K562 (cell line): ENCODE measurements at regions not wholly inside any gene's neighbourhood (a gene's known extent, or its start where the extent isn't known, plus 50 kb on each side); places are given as distances from the start of the nearest gene placed in this dataset.

Source experiments
- ATF1 ChIP-seq, 2 experiments: fragments of 450-650 bp in 1 of 2; IDR thresholded peaks; 2 replicates each; pipeline ENCODE4 v1.6.1; 2016; ENCODE audit warnings: missing compliant biosample characterization in 1 of 2, missing genetic modification characterization in 1 of 2
- CBX1 ChIP-seq: sonication (generic); IDR thresholded peaks from 2 replicates; pipeline ENCODE4 v1.6.1; 2016; ENCODE audit warnings: antibody characterized with exemption, low read depth, mild to moderate bottlenecking
- CBX5 ChIP-seq: IDR thresholded peaks from 2 replicates; pipeline ENCODE4 v1.6.1; 2014; ENCODE audit warnings: low read depth, borderline replicate concordance
- HDGF ChIP-seq: fragments of 450-650 bp; IDR thresholded peaks from 2 replicates; pipeline ENCODE4 v1.6.1; 2016
- HLTF ChIP-seq: fragments of 450-650 bp; IDR thresholded peaks from 2 replicates; pipeline ENCODE4 v1.6.1; 2016
- HOXB6 ChIP-seq: fragments of 250-450 bp; sonication (Bioruptor Pico); IDR thresholded peaks from 2 replicates; pipeline ENCODE4 v1.5.1; 2022; ENCODE audit warnings: mild to moderate bottlenecking, borderline replicate concordance
- NR4A1 ChIP-seq, 2 experiments: fragments of 250-450 bp in 1 of 2; fragments of 450-650 bp in 1 of 2; sonication (Bioruptor Pico) in 1 of 2; IDR thresholded peaks; 2 replicates each; pipeline versions ENCODE4 v1.4.0 to v1.6.1; 2016 to 2020; ENCODE audit warnings: mild to moderate bottlenecking in 2 of 2, missing compliant biosample characterization in 1 of 2, missing genetic modification characterization in 1 of 2, moderate library complexity in 1 of 2
- PTRF ChIP-seq: fragments of 450-650 bp; IDR thresholded peaks from 2 replicates; pipeline ENCODE4 v1.6.1; 2016; ENCODE audit warnings: mild to moderate bottlenecking, missing genetic modification characterization, missing compliant biosample characterization
- RAD21 ChIP-seq, 2 experiments: fragments of 250-450 bp in 1 of 2; fragments of 450-650 bp in 1 of 2; sonication (Bioruptor Pico) in 1 of 2; formaldehyde crosslinking in 1 of 2; IDR thresholded peaks in 1 of 2; conservative IDR thresholded peaks in 1 of 2; 2 replicates each; pipeline versions ENCODE4 v1.4.0 to v1.8.0; 2020 to 2022; ENCODE audit warnings: mild to moderate bottlenecking in 2 of 2, moderate library complexity in 1 of 2
- TEAD1 ChIP-seq, 2 experiments: fragments of 450-650 bp in 1 of 2; sonication (generic) in 1 of 2; formaldehyde crosslinking; IDR thresholded peaks; 2 replicates each; pipeline versions ENCODE4 v1.4.0 to v1.8.0; 2020 to 2022; ENCODE audit warnings: mild to moderate bottlenecking in 2 of 2, missing genetic modification reagents in 1 of 2
- TGIF2 ChIP-seq: sonication (generic); formaldehyde crosslinking; IDR thresholded peaks from 2 replicates; pipeline ENCODE4 v1.8.1; 2022; ENCODE audit warnings: mild to moderate bottlenecking, missing genetic modification reagents, moderate library complexity
- ZNF124 ChIP-seq: sonication (generic); formaldehyde crosslinking; IDR thresholded peaks from 2 replicates; pipeline ENCODE4 v1.8.1; 2022; ENCODE audit warnings: missing genetic modification reagents
- TF ChIP-seq, protein P1 (sequence below), 3 experiments: fragments of 200-800 bp in 1 of 3; sonication (Bioruptor generic) in 1 of 3; sonication (generic) in 1 of 3; formaldehyde crosslinking in 1 of 3; IDR thresholded peaks; 2 replicates each; pipeline versions ENCODE4 v1.6.1 to v1.8.0; 2016 to 2022; ENCODE audit warnings: mild to moderate bottlenecking in 2 of 3, missing compliant biosample characterization in 2 of 3, missing genetic modification characterization in 2 of 3, missing genetic modification reagents in 1 of 3
- TF ChIP-seq, protein P2 (sequence below): sonication (generic); formaldehyde crosslinking; IDR thresholded peaks from 2 replicates; pipeline ENCODE4 v1.8.1; 2023; ENCODE audit warnings: missing genetic modification reagents, mild to moderate bottlenecking, borderline replicate concordance
- TF ChIP-seq, protein P3 (sequence below): fragments of 250-450 bp; sonication (Bioruptor Pico); IDR thresholded peaks from 2 replicates; pipeline ENCODE4 v1.8.0; 2022; ENCODE audit warnings: inconsistent platforms
- TF ChIP-seq, protein P4 (sequence below): fragments of 250-450 bp; sonication (Bioruptor Pico); IDR thresholded peaks from 2 replicates; pipeline ENCODE4 v1.5.0; 2021; ENCODE audit warnings: mild to moderate bottlenecking, moderate library complexity

DNA sequence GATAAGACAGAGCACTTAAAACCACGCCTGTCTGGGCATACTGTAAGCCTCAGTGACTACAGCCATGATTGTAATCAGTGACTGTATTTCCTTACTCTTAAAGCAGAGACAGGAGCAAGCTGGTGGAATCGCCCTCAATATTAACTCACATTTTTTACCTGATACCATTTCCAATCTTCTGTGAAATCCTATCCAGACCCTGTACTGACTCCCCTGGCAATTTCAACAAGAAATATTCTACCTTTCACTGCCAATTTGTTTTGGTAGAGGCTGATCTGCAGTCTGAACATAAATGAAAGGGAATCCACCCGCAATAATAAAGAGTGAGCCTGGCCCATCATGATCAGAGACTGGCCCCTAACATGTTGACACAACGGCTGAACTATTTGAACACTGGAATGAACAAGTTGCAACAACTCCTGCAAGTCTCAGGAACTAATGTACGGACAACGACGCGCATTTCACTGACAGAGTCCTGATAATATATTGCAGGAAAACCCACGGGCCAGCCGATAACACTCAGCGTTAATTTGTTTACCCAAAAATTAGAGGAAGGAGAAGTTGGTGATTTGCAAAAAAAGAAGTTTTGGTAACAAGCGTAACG, 195.5 kb upstream of the BTG1 start (continued):
- TF ChIP-seq, protein P1, sequence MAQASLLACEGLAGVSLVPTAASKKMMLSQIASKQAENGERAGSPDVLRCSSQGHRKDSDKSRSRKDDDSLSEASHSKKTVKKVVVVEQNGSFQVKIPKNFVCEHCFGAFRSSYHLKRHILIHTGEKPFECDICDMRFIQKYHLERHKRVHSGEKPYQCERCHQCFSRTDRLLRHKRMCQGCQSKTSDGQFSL (CRISPR knock-in tag; IDR thresholded peaks at IDR 0.05) = no peak
- TF ChIP-seq, protein P1 (tag; IDR thresholded peaks at IDR 0.05) = no peak
- TF ChIP-seq CBX5 (no peak), RAD21 (CRISPR knock-in tag; conservative IDR thresholded peaks at IDR 0.05 in 1 of 2, IDR thresholded peaks at IDR 0.05 in 1 of 2) (peak in 1 of 2 experiments; percentile 19; a peak in 1 of 4 replicates), HLTF (no peak), NR4A1 (CRISPR knock-in tag; IDR thresholded peaks at IDR 0.05) (no peak), NR4A1 (tag; IDR thresholded peaks at IDR 0.05) (no peak), PTRF (tag) (no peak), CBX1 (no peak), ZNF124 (CRISPR knock-in tag) (no peak), HOXB6 (no peak), TGIF2 (CRISPR knock-in tag) (no peak), HDGF (no peak), TEAD1 (CRISPR knock-in tag; IDR thresholded peaks at IDR 0.05) (no peak), ATF1 (CRISPR knock-in tag; IDR thresholded peaks at IDR 0.05) (no peak), ATF1 (tag; IDR thresholded peaks at IDR 0.05) (0 out of 2 replicates have a peak, but pooled peaks have one; percentile 17)
- TF ChIP-seq, protein P2, sequence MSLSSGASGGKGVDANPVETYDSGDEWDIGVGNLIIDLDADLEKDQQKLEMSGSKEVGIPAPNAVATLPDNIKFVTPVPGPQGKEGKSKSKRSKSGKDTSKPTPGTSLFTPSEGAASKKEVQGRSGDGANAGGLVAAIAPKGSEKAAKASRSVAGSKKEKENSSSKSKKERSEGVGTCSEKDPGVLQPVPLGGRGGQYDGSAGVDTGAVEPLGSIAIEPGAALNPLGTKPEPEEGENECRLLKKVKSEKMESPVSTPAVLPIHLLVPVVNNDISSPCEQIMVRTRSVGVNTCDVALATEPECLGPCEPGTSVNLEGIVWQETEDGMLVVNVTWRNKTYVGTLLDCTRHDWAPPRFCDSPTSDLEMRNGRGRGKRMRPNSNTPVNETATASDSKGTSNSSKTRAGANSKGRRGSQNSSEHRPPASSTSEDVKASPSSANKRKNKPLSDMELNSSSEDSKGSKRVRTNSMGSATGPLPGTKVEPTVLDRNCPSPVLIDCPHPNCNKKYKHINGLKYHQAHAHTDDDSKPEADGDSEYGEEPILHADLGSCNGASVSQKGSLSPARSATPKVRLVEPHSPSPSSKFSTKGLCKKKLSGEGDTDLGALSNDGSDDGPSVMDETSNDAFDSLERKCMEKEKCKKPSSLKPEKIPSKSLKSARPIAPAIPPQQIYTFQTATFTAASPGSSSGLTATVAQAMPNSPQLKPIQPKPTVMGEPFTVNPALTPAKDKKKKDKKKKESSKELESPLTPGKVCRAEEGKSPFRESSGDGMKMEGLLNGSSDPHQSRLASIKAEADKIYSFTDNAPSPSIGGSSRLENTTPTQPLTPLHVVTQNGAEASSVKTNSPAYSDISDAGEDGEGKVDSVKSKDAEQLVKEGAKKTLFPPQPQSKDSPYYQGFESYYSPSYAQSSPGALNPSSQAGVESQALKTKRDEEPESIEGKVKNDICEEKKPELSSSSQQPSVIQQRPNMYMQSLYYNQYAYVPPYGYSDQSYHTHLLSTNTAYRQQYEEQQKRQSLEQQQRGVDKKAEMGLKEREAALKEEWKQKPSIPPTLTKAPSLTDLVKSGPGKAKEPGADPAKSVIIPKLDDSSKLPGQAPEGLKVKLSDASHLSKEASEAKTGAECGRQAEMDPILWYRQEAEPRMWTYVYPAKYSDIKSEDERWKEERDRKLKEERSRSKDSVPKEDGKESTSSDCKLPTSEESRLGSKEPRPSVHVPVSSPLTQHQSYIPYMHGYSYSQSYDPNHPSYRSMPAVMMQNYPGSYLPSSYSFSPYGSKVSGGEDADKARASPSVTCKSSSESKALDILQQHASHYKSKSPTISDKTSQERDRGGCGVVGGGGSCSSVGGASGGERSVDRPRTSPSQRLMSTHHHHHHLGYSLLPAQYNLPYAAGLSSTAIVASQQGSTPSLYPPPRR = no peak
- TF ChIP-seq, protein P3, sequence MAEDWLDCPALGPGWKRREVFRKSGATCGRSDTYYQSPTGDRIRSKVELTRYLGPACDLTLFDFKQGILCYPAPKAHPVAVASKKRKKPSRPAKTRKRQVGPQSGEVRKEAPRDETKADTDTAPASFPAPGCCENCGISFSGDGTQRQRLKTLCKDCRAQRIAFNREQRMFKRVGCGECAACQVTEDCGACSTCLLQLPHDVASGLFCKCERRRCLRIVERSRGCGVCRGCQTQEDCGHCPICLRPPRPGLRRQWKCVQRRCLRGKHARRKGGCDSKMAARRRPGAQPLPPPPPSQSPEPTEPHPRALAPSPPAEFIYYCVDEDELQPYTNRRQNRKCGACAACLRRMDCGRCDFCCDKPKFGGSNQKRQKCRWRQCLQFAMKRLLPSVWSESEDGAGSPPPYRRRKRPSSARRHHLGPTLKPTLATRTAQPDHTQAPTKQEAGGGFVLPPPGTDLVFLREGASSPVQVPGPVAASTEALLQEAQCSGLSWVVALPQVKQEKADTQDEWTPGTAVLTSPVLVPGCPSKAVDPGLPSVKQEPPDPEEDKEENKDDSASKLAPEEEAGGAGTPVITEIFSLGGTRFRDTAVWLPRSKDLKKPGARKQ = no peak
- TF ChIP-seq, protein P4, sequence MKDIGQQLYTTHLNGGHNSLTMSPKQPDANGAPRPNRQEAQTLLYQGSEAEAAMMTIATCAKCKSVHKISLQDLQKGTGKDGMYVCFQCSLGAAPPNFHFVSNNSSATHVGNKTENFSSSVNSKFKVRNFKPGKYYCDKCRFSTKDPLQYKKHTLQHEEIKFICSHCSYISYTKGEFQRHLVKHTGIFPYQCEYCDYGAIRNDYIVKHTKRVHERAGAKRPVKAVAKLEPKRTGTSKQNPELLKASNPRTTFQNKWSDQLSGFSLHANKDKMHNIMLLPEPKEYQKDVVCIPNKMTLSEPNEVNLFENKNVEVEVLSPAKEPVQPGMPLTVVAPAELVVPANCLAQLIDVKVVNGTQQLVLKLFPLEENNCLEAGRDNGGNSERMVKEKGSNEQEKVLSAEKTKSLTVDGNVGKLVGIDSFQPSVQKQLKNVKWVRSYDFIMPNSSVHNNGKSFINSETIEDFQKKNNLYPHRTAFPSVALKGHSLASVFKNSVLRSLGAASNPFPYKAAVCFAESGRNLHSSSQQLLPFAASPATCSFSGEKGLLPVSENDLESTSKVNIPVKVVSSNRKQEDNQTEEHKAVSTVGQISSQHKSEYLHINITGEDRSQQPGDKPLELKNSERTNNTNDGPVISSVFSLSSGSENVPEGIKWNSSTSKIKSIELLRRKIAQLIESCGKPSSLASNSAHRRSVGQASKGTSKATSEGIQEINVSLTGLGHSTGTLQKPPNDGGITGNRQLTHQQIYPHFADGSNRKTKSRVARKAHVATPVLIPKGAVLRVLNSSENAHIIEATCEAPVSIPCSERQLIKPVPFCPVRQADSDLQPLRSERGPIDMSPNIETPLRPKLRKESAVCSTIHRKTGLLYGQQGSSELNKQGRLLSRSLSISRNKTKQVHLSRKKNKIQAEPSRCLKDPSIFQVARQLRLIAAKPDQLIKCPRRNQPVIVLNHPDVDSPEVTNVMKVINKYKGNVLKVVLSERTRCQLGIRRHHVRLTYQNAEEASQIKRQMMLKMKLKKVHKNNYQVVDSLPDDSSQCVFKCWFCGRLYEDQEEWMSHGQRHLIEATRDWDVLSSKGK (CRISPR knock-in tag) = no peak
